Fibroblast of pulmonary artery (primary cell): ENCODE measurements at regions not wholly inside any gene's neighbourhood (a gene's known extent, or its start where the extent isn't known, plus 50 kb on each side); places are given as distances from the start of the nearest gene placed in this dataset.

Source experiments
- DNase-seq: peaks from one replicate; pipeline ENCODE4 v3.0.0-alpha.2; 2010; ENCODE audit warnings: low read depth
- H3K4me3 ChIP-seq: replicated peaks from 2 replicates; pipeline ENCODE4 v1.5.1; 2011; ENCODE audit warnings: low read depth, mild to moderate bottlenecking, control low read depth, low read length, moderate library complexity
- CTCF ChIP-seq: IDR thresholded peaks from 2 replicates; pipeline ENCODE4 v1.5.1; 2011; ENCODE audit warnings: mild to moderate bottlenecking, control low read depth, low read length, inconsistent platforms; ENCODE audit errors: missing control alignments

- no peak for DNase-seq
- H3K4me3 ChIP-seq = no peak overlapping the region
- TF ChIP-seq CTCF = no peak
Observed at GRCh38 chr18:61989138-61989537, 96.3 kb upstream of the RNF152 start.

- no peak overlapping the region for H3K4me3 ChIP-seq
- DNase-seq = no peak
- TF ChIP-seq CTCF = no peak
Observed at GRCh38 chr18:61988100-61988499, 95.3 kb upstream of the RNF152 start.

- no peak overlapping the region for H3K4me3 ChIP-seq
- no peak for DNase-seq
- no peak for TF ChIP-seq CTCF
Observed at GRCh38 chr18:61985681-61986080, 92.9 kb upstream of the RNF152 start.

- no peak overlapping the region for H3K4me3 ChIP-seq
- no peak for TF ChIP-seq CTCF
- DNase-seq = peak; percentile 21
Observed at GRCh38 chr18:61984349-61984748, 91.5 kb upstream of the RNF152 start.

- TF ChIP-seq CTCF = no peak
- no peak overlapping the region for H3K4me3 ChIP-seq
- no peak for DNase-seq
Observed at GRCh38 chr18:61982475-61982874, 89.7 kb upstream of the RNF152 start.

- H3K4me3 ChIP-seq = no peak overlapping the region
- peak; percentile 65 for DNase-seq
- no peak for TF ChIP-seq CTCF
Observed at GRCh38 chr18:61980355-61980754, 87.5 kb upstream of the RNF152 start.

- DNase-seq = no peak
- H3K4me3 ChIP-seq = no peak overlapping the region
- no peak for TF ChIP-seq CTCF
Observed at GRCh38 chr18:61975526-61976326, 82.9 kb upstream of the RNF152 start.
